Esophagus muscularis mucosa (tissue), 3 donors: ENCODE measurements at regions not wholly inside any gene's neighbourhood (a gene's known extent, or its start where the extent isn't known, plus 50 kb on each side); places are given as distances from the start of the nearest gene placed in this dataset.

ENCODE experiments used
- EP300 ChIP-seq: sonication (generic); formaldehyde crosslinking; IDR thresholded peaks from one replicate; pipeline ENCODE4 v1.6.1; 2017; ENCODE audit warnings: antibody characterized with exemption
- TF ChIP-seq, protein P1 (sequence below), 3 experiments: fragments of 200-600 bp in 2 of 3; fragments of 450-650 bp in 1 of 3; sonication (generic) in 2 of 3; IDR thresholded peaks; one replicate each; pipeline ENCODE4 v1.5.1; 2017 to 2019; ENCODE audit warnings: antibody characterized with exemption in 3 of 3, mild to moderate bottlenecking in 2 of 3, moderate library complexity in 1 of 3

DNA sequence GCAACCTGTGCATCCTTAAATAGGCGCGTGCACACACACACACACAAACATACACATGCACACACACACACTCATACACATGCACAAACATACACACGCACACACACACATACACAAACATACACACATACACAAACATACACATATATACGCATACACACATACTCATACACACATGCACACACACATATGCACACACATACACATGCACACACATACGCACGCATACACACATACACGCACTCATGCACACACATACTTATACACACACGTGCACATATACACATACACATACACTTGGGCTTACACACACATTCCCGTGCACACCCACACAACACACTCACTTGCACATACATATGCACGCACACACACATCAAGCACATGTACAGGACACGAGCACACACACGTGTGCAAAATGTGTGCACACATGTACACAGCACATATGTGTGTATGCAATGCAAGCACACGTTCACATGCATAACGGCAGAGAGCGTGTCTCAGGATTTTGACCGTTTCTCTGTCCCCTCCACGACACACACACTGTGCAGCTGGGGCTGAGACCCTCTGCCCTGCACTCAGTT, 84.5 kb downstream of the SIK1 start:
- TF ChIP-seq EP300, result no peak
- TF ChIP-seq, protein P1, sequence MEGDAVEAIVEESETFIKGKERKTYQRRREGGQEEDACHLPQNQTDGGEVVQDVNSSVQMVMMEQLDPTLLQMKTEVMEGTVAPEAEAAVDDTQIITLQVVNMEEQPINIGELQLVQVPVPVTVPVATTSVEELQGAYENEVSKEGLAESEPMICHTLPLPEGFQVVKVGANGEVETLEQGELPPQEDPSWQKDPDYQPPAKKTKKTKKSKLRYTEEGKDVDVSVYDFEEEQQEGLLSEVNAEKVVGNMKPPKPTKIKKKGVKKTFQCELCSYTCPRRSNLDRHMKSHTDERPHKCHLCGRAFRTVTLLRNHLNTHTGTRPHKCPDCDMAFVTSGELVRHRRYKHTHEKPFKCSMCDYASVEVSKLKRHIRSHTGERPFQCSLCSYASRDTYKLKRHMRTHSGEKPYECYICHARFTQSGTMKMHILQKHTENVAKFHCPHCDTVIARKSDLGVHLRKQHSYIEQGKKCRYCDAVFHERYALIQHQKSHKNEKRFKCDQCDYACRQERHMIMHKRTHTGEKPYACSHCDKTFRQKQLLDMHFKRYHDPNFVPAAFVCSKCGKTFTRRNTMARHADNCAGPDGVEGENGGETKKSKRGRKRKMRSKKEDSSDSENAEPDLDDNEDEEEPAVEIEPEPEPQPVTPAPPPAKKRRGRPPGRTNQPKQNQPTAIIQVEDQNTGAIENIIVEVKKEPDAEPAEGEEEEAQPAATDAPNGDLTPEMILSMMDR (IDR thresholded peaks at IDR 0.05), result no peak
